PC-3 (cell line): ENCODE measurements at regions not wholly inside any gene's neighbourhood (a gene's known extent, or its start where the extent isn't known, plus 50 kb on each side); places are given as distances from the start of the nearest gene placed in this dataset.

ENCODE experiments used
- EZH2phosphoT487 ChIP-seq: fragments of 300-600 bp; sonication (generic); IDR thresholded peaks from 2 replicates; pipeline ENCODE4 v1.6.1; 2018; ENCODE audit warnings: mild to moderate bottlenecking, antibody characterized with exemption, low read length, borderline replicate concordance
- TF ChIP-seq, protein P1 (sequence below): fragments of 300-600 bp; sonication (generic); conservative IDR thresholded peaks from 2 replicates; pipeline ENCODE4 v1.5.1; 2017; ENCODE audit warnings: antibody characterized with exemption, low read depth, mild to moderate bottlenecking, low read length

DNA sequence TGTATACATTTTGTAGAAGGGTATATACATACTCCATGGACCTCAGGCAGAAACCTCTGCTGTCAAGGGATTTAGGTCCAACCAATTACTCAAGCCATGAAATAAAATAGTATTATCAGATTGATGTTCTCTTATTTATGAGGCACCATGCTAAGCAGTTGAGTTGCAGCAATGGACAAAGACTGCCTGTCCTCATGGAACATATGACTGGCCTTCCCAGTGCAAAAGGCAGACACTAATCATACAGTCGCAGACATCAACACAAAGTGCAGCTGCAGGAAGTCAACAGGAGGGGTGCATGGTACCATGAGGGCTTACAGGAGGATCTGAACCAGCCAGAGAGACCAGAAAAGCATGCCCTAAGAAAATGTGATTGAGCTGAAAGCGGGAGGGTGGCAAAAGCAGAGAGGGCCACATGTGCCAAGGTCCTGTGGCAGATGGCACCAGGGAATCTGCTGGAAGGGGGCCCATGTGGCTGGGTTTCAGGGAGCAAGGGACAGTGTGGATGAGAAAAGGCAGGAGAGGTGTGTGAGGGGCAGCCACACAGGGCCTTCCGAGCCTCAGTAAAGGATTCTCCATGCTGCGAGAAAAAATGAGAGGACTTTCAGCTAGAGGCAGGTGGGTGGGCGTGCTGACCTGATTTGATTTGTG is 61.4 kb upstream of the RNF152 start:
- TF ChIP-seq, protein P1, sequence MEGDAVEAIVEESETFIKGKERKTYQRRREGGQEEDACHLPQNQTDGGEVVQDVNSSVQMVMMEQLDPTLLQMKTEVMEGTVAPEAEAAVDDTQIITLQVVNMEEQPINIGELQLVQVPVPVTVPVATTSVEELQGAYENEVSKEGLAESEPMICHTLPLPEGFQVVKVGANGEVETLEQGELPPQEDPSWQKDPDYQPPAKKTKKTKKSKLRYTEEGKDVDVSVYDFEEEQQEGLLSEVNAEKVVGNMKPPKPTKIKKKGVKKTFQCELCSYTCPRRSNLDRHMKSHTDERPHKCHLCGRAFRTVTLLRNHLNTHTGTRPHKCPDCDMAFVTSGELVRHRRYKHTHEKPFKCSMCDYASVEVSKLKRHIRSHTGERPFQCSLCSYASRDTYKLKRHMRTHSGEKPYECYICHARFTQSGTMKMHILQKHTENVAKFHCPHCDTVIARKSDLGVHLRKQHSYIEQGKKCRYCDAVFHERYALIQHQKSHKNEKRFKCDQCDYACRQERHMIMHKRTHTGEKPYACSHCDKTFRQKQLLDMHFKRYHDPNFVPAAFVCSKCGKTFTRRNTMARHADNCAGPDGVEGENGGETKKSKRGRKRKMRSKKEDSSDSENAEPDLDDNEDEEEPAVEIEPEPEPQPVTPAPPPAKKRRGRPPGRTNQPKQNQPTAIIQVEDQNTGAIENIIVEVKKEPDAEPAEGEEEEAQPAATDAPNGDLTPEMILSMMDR = no peak
- no peak for TF ChIP-seq EZH2phosphoT487
